Erythroblast (primary cell): ENCODE measurements at regions not wholly inside any gene's neighbourhood (a gene's known extent, or its start where the extent isn't known, plus 50 kb on each side); places are given as distances from the start of the nearest gene placed in this dataset.

Experiments used
- DNase-seq, 2 experiments: peaks; one replicate each; lab custom pipeline; 2025; lab: John Stamatoyannopoulos, UW
- GATA1 ChIP-seq: IDR thresholded peaks from 2 replicates; pipeline ENCODE4 v1.6.1; 2011; ENCODE audit warnings: low read depth, mild to moderate bottlenecking, control low read depth, low read length, moderate library complexity
- POLR2A ChIP-seq: IDR thresholded peaks from 2 replicates; pipeline ENCODE4 v1.6.1; 2011; ENCODE audit warnings: mild to moderate bottlenecking, low read length

DNA sequence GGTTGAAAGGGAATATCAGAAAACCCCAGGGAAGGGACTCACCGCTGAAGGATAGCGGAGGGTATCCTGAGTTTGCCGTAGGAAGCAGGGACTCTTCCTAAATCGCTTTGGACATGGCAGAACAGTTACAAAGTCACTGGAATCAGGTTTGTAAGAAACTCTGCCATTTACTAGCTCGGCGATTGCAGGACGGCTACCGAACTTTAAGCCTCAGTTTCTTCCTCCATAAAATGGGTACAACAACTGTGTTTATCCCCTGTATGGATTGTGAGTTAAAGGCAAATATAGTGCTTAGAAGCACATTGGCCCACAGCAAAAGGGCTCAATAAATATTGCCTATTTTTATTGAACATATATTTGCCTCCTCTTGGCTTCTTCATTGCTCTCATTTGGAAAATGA, 90.6 kb downstream of the MAF start:
- no peak for TF ChIP-seq POLR2A
- TF ChIP-seq GATA1, result no peak
- no peak for DNase-seq

DNA sequence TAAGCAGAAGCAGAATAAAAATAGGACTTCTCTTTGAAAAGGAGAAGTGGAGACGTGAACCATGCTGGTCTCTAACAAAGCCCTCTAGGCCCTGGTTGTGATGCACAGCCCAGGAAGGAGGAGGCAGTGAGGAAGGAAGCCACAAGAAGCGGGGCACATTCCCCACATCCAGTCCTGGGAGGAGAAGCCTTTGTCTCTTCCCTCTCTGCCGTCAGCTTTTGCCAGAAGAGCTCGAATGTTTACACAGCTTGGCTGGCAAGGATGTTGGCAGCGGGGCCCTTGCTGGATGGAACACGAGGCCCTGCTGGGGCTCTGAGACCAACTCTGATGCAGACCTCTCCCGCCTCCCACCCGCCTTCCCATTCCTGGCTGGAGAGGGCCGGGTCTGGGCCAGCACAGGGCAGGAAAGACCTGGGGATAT, 91.3 kb downstream of the MAF start:
- TF ChIP-seq GATA1 (no peak), POLR2A (no peak)
- DNase-seq, result no peak

DNA sequence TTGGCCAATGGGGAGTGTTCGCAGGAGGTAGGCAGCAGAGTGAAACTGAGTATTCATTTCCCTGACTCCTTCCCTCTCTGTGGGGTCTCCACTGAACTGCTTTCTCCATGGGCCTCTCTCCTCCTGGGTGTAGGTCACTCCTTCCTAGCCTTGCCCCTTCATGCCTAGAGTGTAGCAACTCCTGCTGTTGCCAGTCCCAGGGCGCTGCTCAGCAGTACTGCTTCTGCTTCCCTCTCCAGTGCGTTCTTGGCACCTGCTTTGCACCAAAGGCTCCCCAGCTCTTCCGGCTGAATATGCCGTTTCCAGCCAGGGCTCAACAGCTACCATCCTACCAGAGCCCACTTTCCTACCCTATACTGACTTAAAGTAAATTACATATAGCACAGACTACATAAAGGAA, 92.2 kb downstream of the MAF start:
- TF ChIP-seq GATA1, result no peak
- TF ChIP-seq POLR2A, result no peak

DNA sequence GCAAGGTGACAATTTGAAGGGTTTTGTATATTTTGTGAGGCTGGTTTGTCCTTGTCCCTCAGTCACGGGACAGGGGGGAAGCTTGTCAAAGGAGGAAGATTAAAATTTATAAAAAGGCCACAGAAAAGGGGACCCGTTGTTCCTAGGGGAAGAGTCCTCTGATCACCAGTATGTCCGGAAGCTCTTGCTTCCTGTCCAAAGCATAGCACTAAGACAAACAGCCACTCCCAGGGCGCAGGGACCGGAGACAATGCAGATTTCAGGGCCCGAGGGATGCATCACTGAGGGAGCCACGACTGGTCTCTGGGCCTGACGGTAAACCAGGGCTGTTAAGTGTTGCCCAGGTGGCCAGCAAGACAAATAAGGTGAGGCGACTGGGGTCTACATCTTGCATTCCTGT, 95.2 kb downstream of the MAF start:
- TF ChIP-seq POLR2A (no peak), GATA1 (no peak)
- DNase-seq, result no peak

More for the DNA sequence above, 92.2 kb downstream of the MAF start:
- DNase-seq, result no peak

DNA sequence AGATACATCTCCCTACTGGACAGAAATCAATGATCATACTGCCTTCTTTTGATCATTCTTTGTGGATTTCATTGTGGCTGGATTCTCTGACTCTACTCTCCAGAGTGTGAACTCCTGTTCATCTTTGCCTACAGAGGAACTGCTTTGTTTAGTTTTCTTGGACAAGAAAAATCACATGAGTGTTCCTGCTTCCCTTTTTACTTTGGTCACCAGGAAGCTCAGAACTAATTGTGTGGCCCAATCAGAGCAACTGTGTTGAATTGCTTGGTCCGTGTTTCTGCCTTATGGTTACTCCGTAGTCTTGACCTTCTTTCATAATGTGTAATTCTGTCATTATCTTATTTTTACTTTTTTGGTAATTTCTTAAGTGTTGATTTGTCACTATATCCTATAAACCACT, 97.0 kb downstream of the MAF start:
- TF ChIP-seq POLR2A, result no peak
- TF ChIP-seq GATA1, result no peak
- no peak for DNase-seq

DNA sequence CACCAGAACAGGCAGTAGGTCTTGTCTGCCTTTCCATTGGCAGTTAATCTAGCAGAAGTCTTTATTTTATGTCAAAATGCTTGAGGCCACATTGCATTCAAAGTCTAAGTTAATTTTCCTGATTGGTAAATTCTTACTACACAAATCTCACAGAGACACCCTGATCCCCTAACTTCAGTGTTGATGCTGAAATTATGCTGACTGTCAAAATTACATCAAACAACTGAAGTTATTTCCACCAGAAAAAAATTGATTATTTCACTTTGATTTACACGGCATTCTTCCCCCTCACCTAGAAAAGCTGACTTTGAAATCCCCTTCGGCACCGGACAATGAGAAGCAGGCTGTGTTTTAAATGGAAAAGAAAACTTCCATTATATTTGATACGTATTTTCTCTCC, 99.1 kb downstream of the MAF start:
- TF ChIP-seq GATA1 (no peak), POLR2A (no peak)
- no peak for DNase-seq

DNA sequence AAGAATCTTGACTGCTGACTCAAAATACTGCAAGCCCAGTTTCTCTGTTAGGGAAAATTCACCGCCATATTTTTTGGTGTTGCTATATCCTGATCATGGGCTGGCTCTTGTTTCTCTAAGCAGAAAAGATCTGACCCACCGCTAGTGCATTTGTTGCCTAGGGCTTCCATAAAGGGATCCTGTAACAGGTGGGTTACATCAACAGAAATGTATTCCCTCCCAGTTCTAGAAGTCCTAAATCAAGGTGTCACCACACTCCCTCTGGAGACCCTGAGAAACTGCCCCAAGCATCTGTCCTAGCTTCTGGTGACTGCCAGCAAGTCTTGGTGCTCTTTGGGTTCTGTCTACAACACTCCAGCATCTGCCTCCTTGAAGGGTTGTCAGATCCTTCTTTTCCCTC, 99.7 kb downstream of the MAF start:
- DNase-seq, result no peak
- no peak for TF ChIP-seq POLR2A
- TF ChIP-seq GATA1, result no peak

DNA sequence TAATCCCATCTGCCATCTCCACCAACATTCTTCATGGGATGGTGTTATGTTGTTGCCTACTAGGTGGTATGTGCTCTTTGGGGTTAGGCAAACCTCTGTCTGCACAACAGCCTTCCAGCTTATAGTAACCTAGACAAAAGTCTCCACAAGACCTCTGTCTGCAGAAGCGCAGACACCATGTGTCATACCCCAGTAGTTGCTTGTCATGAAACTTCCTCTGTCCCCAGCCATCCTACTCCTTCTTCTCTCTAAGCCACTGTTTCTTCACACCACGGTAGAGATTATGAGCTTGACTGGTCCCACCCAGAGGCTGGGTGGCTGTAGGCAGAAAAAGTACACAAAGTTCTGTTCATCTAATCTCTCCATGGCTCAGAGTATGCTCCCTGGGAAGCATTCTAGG, 100.3 kb downstream of the MAF start:
- DNase-seq, result no peak
- TF ChIP-seq POLR2A, result no peak
- no peak for TF ChIP-seq GATA1

DNA sequence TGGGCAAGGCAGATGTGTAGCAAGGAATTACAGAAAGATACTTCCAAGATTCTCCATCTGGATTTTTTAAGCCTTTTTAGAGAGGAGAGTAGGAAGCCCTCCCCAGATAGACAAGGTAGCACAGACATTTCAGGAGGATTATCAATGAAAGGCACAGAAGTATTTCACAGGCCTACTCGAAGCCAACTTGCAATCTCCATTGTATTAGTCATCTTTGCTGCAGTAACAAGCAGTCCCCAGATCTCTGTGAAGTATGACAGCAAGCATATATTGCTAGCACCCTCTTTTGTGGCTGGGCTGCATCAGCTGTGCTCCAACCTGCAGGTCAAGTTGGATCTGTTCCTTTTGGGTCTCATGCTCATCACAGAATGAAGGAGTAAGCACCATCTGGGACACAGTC, 101.6 kb downstream of the MAF start:
- TF ChIP-seq POLR2A (no peak), GATA1 (no peak)
- DNase-seq, result no peak

DNA sequence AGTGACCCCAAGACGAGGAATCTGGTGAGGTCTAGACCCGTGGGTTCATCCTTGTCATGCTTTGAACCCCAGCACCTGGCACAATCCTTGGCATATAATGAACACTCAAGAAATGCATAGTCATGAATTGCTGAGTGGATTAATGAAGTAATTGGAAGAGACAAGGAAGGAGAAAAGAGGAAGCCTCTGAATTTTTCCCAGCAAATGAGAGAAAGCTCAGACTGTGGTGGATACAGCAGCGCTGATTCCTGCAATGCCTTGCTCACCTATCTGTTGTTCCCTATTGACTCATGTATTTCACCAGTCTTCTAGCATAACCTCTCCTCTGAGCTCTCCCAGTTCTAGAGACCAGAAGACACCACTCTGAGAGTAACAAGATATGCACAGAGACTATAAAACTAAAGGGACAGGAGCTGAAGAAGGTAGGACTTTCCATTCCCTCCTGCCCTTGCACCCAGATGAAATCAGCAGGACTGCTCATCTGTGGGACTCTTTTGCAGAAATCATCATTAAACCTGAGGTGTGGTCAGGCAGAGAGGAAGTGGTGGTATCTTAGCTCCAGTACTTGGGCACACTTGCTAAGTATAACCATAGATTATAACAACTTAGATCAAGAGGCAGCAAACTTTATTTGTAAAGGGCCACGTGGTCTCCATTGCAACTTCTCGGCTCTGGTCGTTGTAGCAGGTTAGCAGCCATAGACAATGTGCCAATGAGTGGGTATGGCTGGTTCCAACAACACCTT, 102.8 kb downstream of the MAF start:
- DNase-seq, result no peak
- no peak for TF ChIP-seq GATA1
- TF ChIP-seq POLR2A, result no peak

DNA sequence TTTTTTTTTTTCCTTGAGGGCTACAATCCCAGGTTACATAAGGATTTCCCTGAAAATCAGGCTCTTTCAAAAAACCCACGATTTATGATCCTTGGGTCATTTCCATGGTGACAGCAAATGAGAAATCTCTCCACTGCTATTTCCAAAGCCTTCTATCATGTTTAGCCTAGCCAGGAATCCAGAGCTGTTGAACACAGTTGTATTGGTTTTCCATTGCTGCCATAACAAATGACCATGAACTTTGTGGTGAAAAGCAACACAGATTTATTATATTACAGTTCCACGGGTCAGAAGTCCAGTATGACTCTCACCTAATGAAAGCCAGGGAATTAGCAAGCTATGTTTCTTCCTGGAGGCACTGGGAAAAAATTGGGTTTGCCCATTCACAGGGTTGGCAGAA, 106.6 kb downstream of the MAF start:
- no peak for DNase-seq
- TF ChIP-seq GATA1, result no peak
- no peak for TF ChIP-seq POLR2A

DNA sequence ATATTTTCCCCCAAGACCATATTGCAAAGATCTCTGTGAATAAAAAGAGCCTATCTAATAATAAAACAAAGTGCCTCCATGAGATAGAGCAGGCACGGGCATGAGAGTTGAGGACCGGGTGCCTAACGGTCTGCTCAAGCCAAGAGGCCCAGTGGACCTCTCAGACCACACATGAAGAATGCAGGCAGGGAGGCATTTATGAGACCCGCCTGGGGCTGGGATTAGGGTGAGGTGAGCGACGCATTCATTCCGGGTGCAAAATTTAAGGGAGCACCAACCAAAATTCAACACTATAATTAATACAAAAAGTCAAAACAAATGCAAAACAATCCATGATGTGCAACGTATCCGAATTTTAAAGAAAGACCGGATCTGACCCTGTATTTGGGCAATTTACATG, 108.5 kb downstream of the MAF start:
- no peak for TF ChIP-seq GATA1
- DNase-seq, result no peak

DNA sequence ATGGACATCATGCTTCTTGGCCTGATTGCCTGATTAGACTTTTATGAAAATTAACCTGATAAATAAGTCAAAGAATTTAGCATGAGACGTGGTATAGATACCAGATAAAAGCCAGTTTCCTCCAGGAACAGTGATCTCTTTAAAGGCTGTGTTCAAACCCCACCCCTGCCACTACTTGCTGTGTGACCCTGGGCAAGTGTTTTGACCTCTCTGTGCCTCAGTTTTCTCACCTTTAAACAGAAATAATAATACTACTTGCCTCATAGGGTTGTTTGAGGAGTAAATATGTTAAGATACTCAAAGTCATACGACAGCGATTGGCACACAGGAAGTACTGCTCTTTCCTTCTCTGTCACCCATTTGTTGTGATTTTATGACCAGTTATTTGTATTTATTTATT, 115.5 kb downstream of the MAF start:
- TF ChIP-seq GATA1 (no peak), POLR2A (no peak)
- DNase-seq, result no peak

DNA sequence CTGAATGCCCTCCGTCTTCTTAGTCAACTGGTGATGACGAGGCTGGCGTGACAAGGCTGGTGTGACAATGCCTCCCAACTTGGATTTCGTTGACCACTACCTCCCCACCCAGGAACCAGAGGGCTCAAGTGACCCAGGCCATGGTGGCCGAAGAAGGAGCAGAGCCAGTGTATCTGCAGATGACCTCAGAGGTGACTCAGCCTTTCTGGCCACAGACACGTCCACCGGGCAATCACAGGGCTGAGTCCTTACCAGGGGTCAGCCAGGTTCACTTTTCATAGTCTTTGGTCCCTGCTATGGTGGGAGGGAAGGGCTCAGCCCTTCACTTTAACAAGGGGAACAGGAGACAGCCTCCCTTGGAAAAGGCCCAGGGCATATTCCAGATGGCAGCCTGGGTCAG, 116.3 kb downstream of the MAF start:
- no peak for DNase-seq
- TF ChIP-seq POLR2A, result no peak
- TF ChIP-seq GATA1, result no peak

DNA sequence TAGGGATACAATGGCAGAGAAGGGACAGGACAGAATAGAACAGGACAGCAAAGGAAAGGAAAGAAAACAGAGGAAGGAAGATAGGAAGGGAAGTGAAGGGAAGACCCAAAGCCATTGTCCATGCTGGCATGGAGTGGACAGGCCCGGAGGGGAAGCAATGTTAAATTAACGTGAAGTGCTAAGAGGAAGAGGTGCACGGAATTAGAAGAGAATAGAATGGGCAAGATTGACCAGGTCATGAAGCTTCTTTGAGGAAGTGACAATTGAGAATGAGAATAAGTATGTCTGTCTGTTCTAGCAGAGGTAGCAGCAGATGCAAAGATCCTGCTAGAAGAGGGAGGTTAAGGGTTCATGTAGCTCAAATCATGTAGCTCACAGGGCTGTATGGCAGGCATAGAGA, 117.2 kb downstream of the MAF start:
- DNase-seq, result no peak
- TF ChIP-seq POLR2A, result no peak
- no peak for TF ChIP-seq GATA1

DNA sequence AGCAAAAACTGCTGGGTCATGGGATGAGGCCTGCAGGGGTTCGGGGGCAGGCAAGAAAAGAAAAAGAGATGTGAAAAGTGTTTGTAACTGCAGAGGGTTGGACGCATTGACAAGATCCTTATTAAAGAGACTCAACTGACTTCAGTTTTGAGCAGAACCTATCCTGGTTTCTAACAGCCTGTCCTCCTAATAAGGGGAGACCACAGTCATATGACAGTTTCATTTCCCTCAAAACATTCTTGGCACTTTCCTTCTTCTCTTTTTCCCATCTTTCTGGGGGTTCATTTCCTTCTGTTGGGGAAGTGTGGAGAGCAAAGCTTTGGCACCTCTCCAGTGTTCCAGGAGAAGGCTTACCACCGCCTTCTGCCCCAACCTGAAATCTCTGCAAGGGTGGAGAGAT, 118.5 kb downstream of the MAF start:
- TF ChIP-seq POLR2A, result no peak
- TF ChIP-seq GATA1, result no peak
- no peak for DNase-seq
